OCI-LY3 (cell line): ENCODE measurements at regions not wholly inside any gene's neighbourhood (a gene's known extent, or its start where the extent isn't known, plus 50 kb on each side); places are given as distances from the start of the nearest gene placed in this dataset.

Experiments used
- CTCF ChIP-seq: fragments of 200-600, 300-600 bp; sonication (generic); IDR thresholded peaks from 2 replicates; pipeline ENCODE4 v1.5.1; 2014; ENCODE audit warnings: antibody characterized with exemption, low read length, low read depth
- EZH2phosphoT487 ChIP-seq: fragments of 200-600 bp; shearing (Covaris generic); IDR thresholded peaks from 2 replicates; pipeline ENCODE4 v1.6.1; 2018; ENCODE audit warnings: antibody characterized with exemption, mixed run types, low read depth

GRCh38 chrX:116863029-116863428, 400.3 kb upstream of the CT83 start:
- no peak for TF ChIP-seq CTCF
- no peak for TF ChIP-seq EZH2phosphoT487
